ENCODE measurements at regions not wholly inside any gene's neighbourhood (a gene's known extent, or its start where the extent isn't known, plus 50 kb on each side); places are given as distances from the start of the nearest gene placed in this dataset.

GRCh38 chr9:21750021-21750735, 52.3 kb upstream of the MTAP start:
- DNase-seq (ENCODE audit: low spot score), result no peak
- no peak for TF ChIP-seq CTCF (IDR thresholded peaks at IDR 0.05; ENCODE audit: extremely low read depth, missing control alignments)

- TF ChIP-seq CTCF (IDR thresholded peaks at IDR 0.05; ENCODE audit: extremely low read depth, missing control alignments), result no peak
Measured at GRCh38 chr9:21751998-21752397, 50.4 kb upstream of the MTAP start.

More at GRCh38 chr9:21751998-21752397, 50.4 kb upstream of the MTAP start:
- no peak for DNase-seq (ENCODE audit: low spot score)

Data from GM20000 (cell line).